ENCODE measurements at regions not wholly inside any gene's neighbourhood (a gene's known extent, or its start where the extent isn't known, plus 50 kb on each side); places are given as distances from the start of the nearest gene placed in this dataset.

GRCh38 chr5:71954329-71954728 is 152.9 kb upstream of the MAP1B start:
- TF ChIP-seq, protein P1, sequence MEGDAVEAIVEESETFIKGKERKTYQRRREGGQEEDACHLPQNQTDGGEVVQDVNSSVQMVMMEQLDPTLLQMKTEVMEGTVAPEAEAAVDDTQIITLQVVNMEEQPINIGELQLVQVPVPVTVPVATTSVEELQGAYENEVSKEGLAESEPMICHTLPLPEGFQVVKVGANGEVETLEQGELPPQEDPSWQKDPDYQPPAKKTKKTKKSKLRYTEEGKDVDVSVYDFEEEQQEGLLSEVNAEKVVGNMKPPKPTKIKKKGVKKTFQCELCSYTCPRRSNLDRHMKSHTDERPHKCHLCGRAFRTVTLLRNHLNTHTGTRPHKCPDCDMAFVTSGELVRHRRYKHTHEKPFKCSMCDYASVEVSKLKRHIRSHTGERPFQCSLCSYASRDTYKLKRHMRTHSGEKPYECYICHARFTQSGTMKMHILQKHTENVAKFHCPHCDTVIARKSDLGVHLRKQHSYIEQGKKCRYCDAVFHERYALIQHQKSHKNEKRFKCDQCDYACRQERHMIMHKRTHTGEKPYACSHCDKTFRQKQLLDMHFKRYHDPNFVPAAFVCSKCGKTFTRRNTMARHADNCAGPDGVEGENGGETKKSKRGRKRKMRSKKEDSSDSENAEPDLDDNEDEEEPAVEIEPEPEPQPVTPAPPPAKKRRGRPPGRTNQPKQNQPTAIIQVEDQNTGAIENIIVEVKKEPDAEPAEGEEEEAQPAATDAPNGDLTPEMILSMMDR (IDR thresholded peaks at IDR 0.05): no peak
- no peak for TF ChIP-seq POLR2A (IDR thresholded peaks at IDR 0.05)
